ENCODE measurements at regions not wholly inside any gene's neighbourhood (a gene's known extent, or its start where the extent isn't known, plus 50 kb on each side); places are given as distances from the start of the nearest gene placed in this dataset.

DNA sequence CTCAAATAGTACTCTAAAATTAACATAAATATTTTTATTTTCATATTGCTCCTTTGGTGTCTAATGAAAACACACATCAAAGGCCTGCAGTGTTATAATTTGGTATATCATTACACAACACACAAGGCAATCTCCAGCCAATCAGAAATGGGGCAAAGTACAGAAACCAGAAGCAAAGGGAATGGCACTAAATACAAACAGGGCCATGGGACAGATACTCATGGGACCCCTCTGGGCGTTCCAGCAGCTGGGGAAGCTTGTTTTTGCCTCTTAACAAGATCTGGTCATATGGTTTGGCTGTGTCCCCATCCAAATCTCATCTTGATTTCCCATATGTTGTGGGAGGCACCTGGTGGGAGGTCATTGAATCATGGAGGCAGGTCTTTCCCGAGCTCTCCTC, 551.8 kb upstream of the NRP1 start:
- TF ChIP-seq POLR2A (IDR thresholded peaks at IDR 0.05): no peak
- TF ChIP-seq, protein P1, sequence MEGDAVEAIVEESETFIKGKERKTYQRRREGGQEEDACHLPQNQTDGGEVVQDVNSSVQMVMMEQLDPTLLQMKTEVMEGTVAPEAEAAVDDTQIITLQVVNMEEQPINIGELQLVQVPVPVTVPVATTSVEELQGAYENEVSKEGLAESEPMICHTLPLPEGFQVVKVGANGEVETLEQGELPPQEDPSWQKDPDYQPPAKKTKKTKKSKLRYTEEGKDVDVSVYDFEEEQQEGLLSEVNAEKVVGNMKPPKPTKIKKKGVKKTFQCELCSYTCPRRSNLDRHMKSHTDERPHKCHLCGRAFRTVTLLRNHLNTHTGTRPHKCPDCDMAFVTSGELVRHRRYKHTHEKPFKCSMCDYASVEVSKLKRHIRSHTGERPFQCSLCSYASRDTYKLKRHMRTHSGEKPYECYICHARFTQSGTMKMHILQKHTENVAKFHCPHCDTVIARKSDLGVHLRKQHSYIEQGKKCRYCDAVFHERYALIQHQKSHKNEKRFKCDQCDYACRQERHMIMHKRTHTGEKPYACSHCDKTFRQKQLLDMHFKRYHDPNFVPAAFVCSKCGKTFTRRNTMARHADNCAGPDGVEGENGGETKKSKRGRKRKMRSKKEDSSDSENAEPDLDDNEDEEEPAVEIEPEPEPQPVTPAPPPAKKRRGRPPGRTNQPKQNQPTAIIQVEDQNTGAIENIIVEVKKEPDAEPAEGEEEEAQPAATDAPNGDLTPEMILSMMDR (IDR thresholded peaks at IDR 0.05): no peak
- no peak for TF ChIP-seq POLR2AphosphoS5 (IDR thresholded peaks at IDR 0.05)

Measured in sigmoid colon (tissue), 4 donors.